ENCODE measurements at regions not wholly inside any gene's neighbourhood (a gene's known extent, or its start where the extent isn't known, plus 50 kb on each side); places are given as distances from the start of the nearest gene placed in this dataset.

- no peaks in the 10 kb centered on the region for H3K9me3 Mint-ChIP-seq
- ChIA-PET CTCF (no interaction called here), POLR2A (no interaction called here)
- H3K4me3 Mint-ChIP-seq = no peak overlapping the region
- peaks cover 8% of the 10 kb centered on the region for H3K27me3 Mint-ChIP-seq
- no peaks in the 10 kb centered on the region for H3K36me3 Mint-ChIP-seq (ENCODE audit: low read depth)
- H3K27ac Mint-ChIP-seq = no peak overlapping the region
- H3K4me1 Mint-ChIP-seq = peaks cover 25% of the 10 kb centered on the region
- no peak for DNase-seq
These were observed 133.2 kb upstream of the TOPAZ1 start for GRCh38 chr3:44108481-44108880.

- no peaks in the 10 kb centered on the region for H3K9me3 Mint-ChIP-seq
- no peak for DNase-seq
- peaks cover 16% of the 10 kb centered on the region for H3K27me3 Mint-ChIP-seq
- H3K27ac Mint-ChIP-seq = no peak overlapping the region
- H3K36me3 Mint-ChIP-seq (ENCODE audit: low read depth) = no peaks in the 10 kb centered on the region
- POLR2A ChIA-PET = no interaction called here
- CTCF ChIA-PET = no interaction called here
- H3K4me3 Mint-ChIP-seq = no peak overlapping the region
- H3K4me1 Mint-ChIP-seq = peaks cover 14% of the 10 kb centered on the region
These were observed 131.8 kb upstream of the TOPAZ1 start for GRCh38 chr3:44109771-44110361.

GRCh38 chr3:44110648-44111047, 131.0 kb upstream of the TOPAZ1 start:
- Mint-ChIP-seq H3K27me3 (peaks cover 18% of the 10 kb centered on the region), H3K4me1 (peaks cover 6% of the 10 kb centered on the region), H3K27ac (no peak overlapping the region), H3K4me3 (no peak overlapping the region), H3K36me3 (ENCODE audit: low read depth) (no peaks in the 10 kb centered on the region), H3K9me3 (no peaks in the 10 kb centered on the region)
- POLR2A ChIA-PET = no interaction called here
- DNase-seq = no peak
- CTCF ChIA-PET = no interaction called here

GRCh38 chr3:44111482-44111881, 130.2 kb upstream of the TOPAZ1 start:
- H3K9me3 Mint-ChIP-seq = no peaks in the 10 kb centered on the region
- H3K27ac Mint-ChIP-seq = no peak overlapping the region
- ChIA-PET CTCF (no interaction called here), POLR2A (no interaction called here)
- peaks cover 25% of the 10 kb centered on the region for H3K27me3 Mint-ChIP-seq
- no peak overlapping the region for H3K4me3 Mint-ChIP-seq
- H3K36me3 Mint-ChIP-seq (ENCODE audit: low read depth) = no peaks in the 10 kb centered on the region
- no peak for DNase-seq
- no peaks in the 10 kb centered on the region for H3K4me1 Mint-ChIP-seq

GRCh38 chr3:44114142-44114541, 127.5 kb upstream of the TOPAZ1 start:
- no peaks in the 10 kb centered on the region for H3K9me3 Mint-ChIP-seq
- H3K27ac Mint-ChIP-seq = no peak overlapping the region
- peak; percentile 17 for DNase-seq
- no peak overlapping the region for H3K4me3 Mint-ChIP-seq
- no peaks in the 10 kb centered on the region for H3K36me3 Mint-ChIP-seq (ENCODE audit: low read depth)
- POLR2A ChIA-PET = no interaction called here
- H3K27me3 Mint-ChIP-seq = peaks cover 33% of the 10 kb centered on the region
- no peaks in the 10 kb centered on the region for H3K4me1 Mint-ChIP-seq
- CTCF ChIA-PET = interaction anchor here (1.1 to 2.0 kb wide), 4 partner anchors 11 to 138 kb away, joined by 3 to 5 read pairs (median 4); no protein-coding TSS in a partner anchor

GRCh38 chr3:44117239-44117638, 124.4 kb upstream of the TOPAZ1 start:
- peaks cover 32% of the 10 kb centered on the region for H3K27me3 Mint-ChIP-seq
- CTCF ChIA-PET = interaction anchor here (2.2 kb wide), 1 partner anchor 10 kb away, joined by 5 read pairs; no protein-coding TSS in a partner anchor
- no peak overlapping the region for H3K27ac Mint-ChIP-seq
- POLR2A ChIA-PET = no interaction called here
- no peak for DNase-seq
- no peaks in the 10 kb centered on the region for H3K36me3 Mint-ChIP-seq (ENCODE audit: low read depth)
- H3K4me1 Mint-ChIP-seq = no peaks in the 10 kb centered on the region
- H3K9me3 Mint-ChIP-seq = no peaks in the 10 kb centered on the region
- no peak overlapping the region for H3K4me3 Mint-ChIP-seq

- H3K9me3 Mint-ChIP-seq = no peaks in the 10 kb centered on the region
- DNase-seq = no peak
- POLR2A ChIA-PET = no interaction called here
- H3K27me3 Mint-ChIP-seq = peaks cover 32% of the 10 kb centered on the region
- no peaks in the 10 kb centered on the region for H3K36me3 Mint-ChIP-seq (ENCODE audit: low read depth)
- no peak overlapping the region for H3K4me3 Mint-ChIP-seq
- CTCF ChIA-PET = interaction anchor here (2.2 kb wide), 1 partner anchor 11 kb away, joined by 5 read pairs; no protein-coding TSS in a partner anchor
- no peak overlapping the region for H3K27ac Mint-ChIP-seq
- H3K4me1 Mint-ChIP-seq = no peaks in the 10 kb centered on the region
These were observed 124.0 kb upstream of the TOPAZ1 start for GRCh38 chr3:44117736-44118135.

GRCh38 chr3:44120721-44121582, 120.7 kb upstream of the TOPAZ1 start:
- Mint-ChIP-seq H3K27me3 (peaks cover 33% of the 10 kb centered on the region), H3K4me1 (no peaks in the 10 kb centered on the region), H3K36me3 (ENCODE audit: low read depth) (no peaks in the 10 kb centered on the region), H3K4me3 (no peak overlapping the region), H3K9me3 (no peaks in the 10 kb centered on the region), H3K27ac (no peak overlapping the region)
- no peak for DNase-seq
- ChIA-PET POLR2A (no interaction called here), CTCF (no interaction called here)

GRCh38 chr3:44125246-44125645, 116.4 kb upstream of the TOPAZ1 start:
- H3K9me3 Mint-ChIP-seq = no peaks in the 10 kb centered on the region
- CTCF ChIA-PET = interaction anchor here (1.4 kb wide), 1 partner anchor 18 kb away, joined by 3 read pairs; no protein-coding TSS in a partner anchor
- peaks cover 16% of the 10 kb centered on the region for H3K27me3 Mint-ChIP-seq
- POLR2A ChIA-PET = no interaction called here
- H3K4me1 Mint-ChIP-seq = peaks cover 21% of the 10 kb centered on the region
- H3K27ac Mint-ChIP-seq = no peak overlapping the region
- DNase-seq = no peak
- no peak overlapping the region for H3K4me3 Mint-ChIP-seq
- H3K36me3 Mint-ChIP-seq (ENCODE audit: low read depth) = no peaks in the 10 kb centered on the region

- CTCF ChIA-PET = interaction anchor here (1.4 kb wide), 1 partner anchor 18 kb away, joined by 3 read pairs; no protein-coding TSS in a partner anchor
- no peak overlapping the region for H3K27ac Mint-ChIP-seq
- H3K4me3 Mint-ChIP-seq = no peak overlapping the region
- H3K4me1 Mint-ChIP-seq = peaks cover 27% of the 10 kb centered on the region
- H3K27me3 Mint-ChIP-seq = peaks cover 16% of the 10 kb centered on the region
- no peaks in the 10 kb centered on the region for H3K9me3 Mint-ChIP-seq
- POLR2A ChIA-PET = no interaction called here
- H3K36me3 Mint-ChIP-seq (ENCODE audit: low read depth) = no peaks in the 10 kb centered on the region
- DNase-seq = no peak
These were observed 115.8 kb upstream of the TOPAZ1 start for GRCh38 chr3:44125882-44126281.

GRCh38 chr3:44128057-44128775, 113.5 kb upstream of the TOPAZ1 start:
- Mint-ChIP-seq H3K9me3 (no peaks in the 10 kb centered on the region), H3K4me1 (peaks cover 30% of the 10 kb centered on the region), H3K36me3 (ENCODE audit: low read depth) (no peaks in the 10 kb centered on the region), H3K27ac (no peak overlapping the region), H3K27me3 (peaks cover 33% of the 10 kb centered on the region), H3K4me3 (no peak overlapping the region)
- ChIA-PET POLR2A (no interaction called here), CTCF (interaction anchor here (1.1 kb wide), 1 partner anchor 14 kb away, joined by 5 read pairs; no protein-coding TSS in a partner anchor)
- no peak for DNase-seq

- H3K27ac Mint-ChIP-seq = no peak overlapping the region
- no peaks in the 10 kb centered on the region for H3K9me3 Mint-ChIP-seq
- H3K4me1 Mint-ChIP-seq = peaks cover 30% of the 10 kb centered on the region
- POLR2A ChIA-PET = no interaction called here
- H3K27me3 Mint-ChIP-seq = peaks cover 30% of the 10 kb centered on the region
- H3K36me3 Mint-ChIP-seq (ENCODE audit: low read depth) = no peaks in the 10 kb centered on the region
- CTCF ChIA-PET = interaction anchor here (1.1 to 1.9 kb wide), 2 partner anchors 11 to 16 kb away, joined by 4 to 7 read pairs; no protein-coding TSS in a partner anchor
- H3K4me3 Mint-ChIP-seq = no peak overlapping the region
- DNase-seq = peak; percentile 19
These were observed 111.4 kb upstream of the TOPAZ1 start for GRCh38 chr3:44130249-44130648.

GRCh38 chr3:44132061-44132460, 109.6 kb upstream of the TOPAZ1 start:
- no peak for DNase-seq
- H3K4me1 Mint-ChIP-seq = peaks cover 30% of the 10 kb centered on the region
- no peaks in the 10 kb centered on the region for H3K9me3 Mint-ChIP-seq
- H3K27ac Mint-ChIP-seq = no peak overlapping the region
- peaks cover 22% of the 10 kb centered on the region for H3K27me3 Mint-ChIP-seq
- no peak overlapping the region for H3K4me3 Mint-ChIP-seq
- ChIA-PET CTCF (no interaction called here), POLR2A (no interaction called here)
- H3K36me3 Mint-ChIP-seq (ENCODE audit: low read depth) = no peaks in the 10 kb centered on the region
